Ovary (tissue), 7 donors: ENCODE measurements at regions not wholly inside any gene's neighbourhood (a gene's known extent, or its start where the extent isn't known, plus 50 kb on each side); places are given as distances from the start of the nearest gene placed in this dataset.

ENCODE experiments used
- DNase-seq, 5 donors: peaks; one replicate each; pipeline ENCODE4 v3.0.0-alpha.2; 2019 to 2020
- H3K27ac ChIP-seq, 2 donors: fragments of 200-600 bp; one replicate each; pipeline versions ENCODE4 v1.5.1 to v1.8.0; 2019 to 2022
- H3K27me3 ChIP-seq: fragments of 200-600 bp; one replicate; pipeline ENCODE4 v1.8.0; 2022
- H3K36me3 ChIP-seq: fragments of 200-600 bp; sonication (generic); one replicate; pipeline ENCODE4 v1.5.1; 2019
- H3K4me1 ChIP-seq: one replicate; pipeline ENCODE4 v1.8.1; 2013; ENCODE audit warnings: mild to moderate bottlenecking, moderate library complexity; ENCODE audit not compliant: insufficient read depth
- H3K4me3 ChIP-seq: fragments of 200-600 bp; sonication (generic); one replicate; pipeline ENCODE4 v1.5.1; 2017
- H3K9me3 ChIP-seq, 2 donors: fragments of 200-600 bp in 1 of 2; sonication (generic) in 1 of 2; one replicate each; pipeline versions ENCODE4 v1.5.1 to v1.8.1; 2013 to 2019; ENCODE audit warnings: mild to moderate bottlenecking in 1 of 2, moderate library complexity in 1 of 2
- CTCF ChIP-seq, 3 donors: fragments of 450-650 bp in 2 of 3; fragments of 200-600 bp in 1 of 3; IDR thresholded peaks; one replicate each; pipeline versions ENCODE4 v1.5.1 to v1.8.0; 2016 to 2022; ENCODE audit warnings: antibody characterized with exemption in 3 of 3, mild to moderate bottlenecking in 1 of 3
- EP300 ChIP-seq: sonication (generic); formaldehyde crosslinking; IDR thresholded peaks from one replicate; pipeline ENCODE4 v1.6.1; 2017; ENCODE audit warnings: antibody characterized with exemption
- POLR2A ChIP-seq: fragments of 450-650 bp; IDR thresholded peaks from one replicate; pipeline ENCODE4 v1.6.1; 2017; ENCODE audit warnings: antibody characterized with exemption, mild to moderate bottlenecking, moderate library complexity
- WGBS, 3 donors: extraction: QIAGEN DNeasy Blood & Tissue Kit in 1 of 3; methylation state at CpG; one replicate each; pipeline versions ENCODE4 v1.1.5 to v1.1.7; 2013 to 2017; 5-methylcytosine and 5-hydroxymethylcytosine counted together
- intact Hi-C, 4 donors: fragments of 100-400 bp; cut with DNase I; formaldehyde crosslinking; loops; one replicate each; pipeline versions ENCODE4 v1.11.0 to v1.15.1; 2022 to 2023
- donor health status: DM: no; HTN: no; CAD: no; lungs with moderate emphysema.
- donor health status: DM: no; HTN: no; CAD: no.
- donor health status: Bipolar disorder and iron deficiency.
- donor health status: DM: no; HTN: no; CAD: no.
- donor health status: DM: yes; HTN: yes; CAD: no.

- H3K4me1 ChIP-seq: no peaks in the 10 kb centered on the region
- H3K36me3 ChIP-seq: no peaks in the 10 kb centered on the region
- TF ChIP-seq POLR2A (no peak), EP300 (no peak), CTCF (IDR thresholded peaks at IDR 0.05) (no peak)
- H3K27ac ChIP-seq: no peak overlapping the region
- intact Hi-C loops: no loop called here
- no peaks in the 10 kb centered on the region for H3K9me3 ChIP-seq
- 14 to 27% (median 15%) methylated on average over 6 of the region's 6 CpGs for WGBS, 3 donors
- H3K4me3 ChIP-seq: no peak overlapping the region
- no peak for DNase-seq
- H3K27me3 ChIP-seq: no peaks in the 10 kb centered on the region
Observed at GRCh38 chr1:34648501-34648900, 106.3 kb upstream of the GJB5 start.

- H3K27me3 ChIP-seq: no peaks in the 10 kb centered on the region
- no peaks in the 10 kb centered on the region for H3K36me3 ChIP-seq
- WGBS, 3 donors: 48 to 91% (median 52%) methylated on average over 1 of the region's 1 CpG
- H3K9me3 ChIP-seq: no peaks in the 10 kb centered on the region
- TF ChIP-seq CTCF (IDR thresholded peaks at IDR 0.05) (no peak), POLR2A (no peak), EP300 (no peak)
- H3K4me1 ChIP-seq: no peaks in the 10 kb centered on the region
- no peak overlapping the region for H3K4me3 ChIP-seq
- DNase-seq: no peak
- H3K27ac ChIP-seq: no peak overlapping the region
- intact Hi-C loops: no loop called here
Observed at GRCh38 chr1:34650090-34650489, 104.8 kb upstream of the GJB5 start.

- H3K4me1 ChIP-seq: no peaks in the 10 kb centered on the region
- no peak overlapping the region for H3K27ac ChIP-seq
- H3K9me3 ChIP-seq: no peaks in the 10 kb centered on the region
- H3K27me3 ChIP-seq: no peaks in the 10 kb centered on the region
- no peak for DNase-seq
- 86 to 90% (median 88%) methylated on average over 11 of the region's 11 CpGs for WGBS, 3 donors
- no peak overlapping the region for H3K4me3 ChIP-seq
- intact Hi-C loops: no loop called here
- no peak for TF ChIP-seq EP300
- TF ChIP-seq CTCF (IDR thresholded peaks at IDR 0.05): no peak
- TF ChIP-seq POLR2A: no peak
- H3K36me3 ChIP-seq: no peaks in the 10 kb centered on the region
Observed at GRCh38 chr1:34650800-34651199, 104.0 kb upstream of the GJB5 start.

GRCh38 chr1:34653110-34653509, 101.7 kb upstream of the GJB5 start:
- no peak overlapping the region for H3K4me3 ChIP-seq
- TF ChIP-seq EP300 (no peak), POLR2A (no peak), CTCF (IDR thresholded peaks at IDR 0.05) (no peak)
- H3K9me3 ChIP-seq: no peaks in the 10 kb centered on the region
- H3K27me3 ChIP-seq: no peaks in the 10 kb centered on the region
- H3K4me1 ChIP-seq: no peaks in the 10 kb centered on the region
- 60 to 75% (median 70%) methylated on average over 7 of the region's 7 CpGs for WGBS, 3 donors
- H3K27ac ChIP-seq: no peak overlapping the region
- no peaks in the 10 kb centered on the region for H3K36me3 ChIP-seq
- no peak for DNase-seq
- intact Hi-C loops: no loop called here
